Ramos (cell line): ENCODE measurements at regions not wholly inside any gene's neighbourhood (a gene's known extent, or its start where the extent isn't known, plus 50 kb on each side); places are given as distances from the start of the nearest gene placed in this dataset.

Experiments used
- in situ Hi-C: fragments of 300-500 bp; cut with MboI; formaldehyde crosslinking; loops from one replicate; pipeline ENCODE4 v1.14.3; 2022; ENCODE audit warnings: low sequenced_read_pairs; ENCODE audit not compliant: unreplicated experiment

GRCh38 chr18:56109757-56110156, 521.8 kb upstream of the TCF4 start:
- in situ Hi-C loops, result no loop called here

GRCh38 chr18:56108478-56109367, 520.7 kb upstream of the TCF4 start:
- in situ Hi-C loops, result no loop called here

- in situ Hi-C loops, result no loop called here
Observed at GRCh38 chr18:56107821-56108477, 520.0 kb upstream of the TCF4 start.

GRCh38 chr18:56100090-56100722, 512.2 kb upstream of the TCF4 start:
- in situ Hi-C loops, result no loop called here

GRCh38 chr18:56097621-56098020, 509.6 kb upstream of the TCF4 start:
- in situ Hi-C loops, result no loop called here

- in situ Hi-C loops, result no loop called here
Observed at GRCh38 chr18:56096861-56097260, 508.9 kb upstream of the TCF4 start.

GRCh38 chr18:56089612-56090258, 501.7 kb upstream of the TCF4 start:
- in situ Hi-C loops, result no loop called here

GRCh38 chr18:56086786-56087185, 498.8 kb upstream of the TCF4 start:
- in situ Hi-C loops, result no loop called here

GRCh38 chr18:56086176-56086575, 498.2 kb upstream of the TCF4 start:
- in situ Hi-C loops, result no loop called here

GRCh38 chr18:56085551-56085950, 497.6 kb upstream of the TCF4 start:
- in situ Hi-C loops, result no loop called here

- in situ Hi-C loops, result no loop called here
Observed at GRCh38 chr18:56083523-56084287, 495.7 kb upstream of the TCF4 start.

- in situ Hi-C loops, result no loop called here
Observed at GRCh38 chr18:56083097-56083521, 495.1 kb upstream of the TCF4 start.

- in situ Hi-C loops, result no loop called here
Observed at GRCh38 chr18:56076723-56077122, 488.7 kb upstream of the TCF4 start.

GRCh38 chr18:56068701-56069100, 480.7 kb upstream of the TCF4 start:
- in situ Hi-C loops, result no loop called here

GRCh38 chr18:56067969-56068671, 480.1 kb upstream of the TCF4 start:
- in situ Hi-C loops, result no loop called here

- in situ Hi-C loops, result no loop called here
Observed at GRCh38 chr18:56067214-56067894, 479.4 kb upstream of the TCF4 start.

- in situ Hi-C loops, result no loop called here
Observed at GRCh38 chr18:56066524-56067213, 478.7 kb upstream of the TCF4 start.

GRCh38 chr18:56065086-56065485, 477.1 kb upstream of the TCF4 start:
- in situ Hi-C loops, result no loop called here
